ENCODE measurements at regions not wholly inside any gene's neighbourhood (a gene's known extent, or its start where the extent isn't known, plus 50 kb on each side); places are given as distances from the start of the nearest gene placed in this dataset.

DNA sequence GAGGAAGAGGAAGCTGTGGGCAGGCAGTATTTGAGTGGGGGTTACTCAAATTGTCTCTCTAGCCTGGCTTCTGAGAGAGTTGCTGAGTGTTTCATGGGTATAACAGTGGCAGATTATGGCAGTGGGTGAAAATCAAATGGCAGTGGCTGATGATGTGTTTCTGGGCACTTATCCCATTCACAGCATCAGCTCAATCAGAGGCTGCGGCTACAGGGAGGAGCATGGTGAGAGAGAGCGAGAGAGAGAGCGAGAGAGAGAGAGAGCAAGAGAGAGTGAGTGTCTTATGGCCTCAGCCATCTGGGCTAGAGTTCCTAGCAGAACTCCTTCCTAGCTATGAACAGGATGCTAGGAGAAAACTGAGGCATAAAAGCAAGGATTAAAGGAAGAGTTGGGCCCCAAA lies 178.9 kb downstream of the OLFM4 start:
- no peak for DNase-seq

DNA sequence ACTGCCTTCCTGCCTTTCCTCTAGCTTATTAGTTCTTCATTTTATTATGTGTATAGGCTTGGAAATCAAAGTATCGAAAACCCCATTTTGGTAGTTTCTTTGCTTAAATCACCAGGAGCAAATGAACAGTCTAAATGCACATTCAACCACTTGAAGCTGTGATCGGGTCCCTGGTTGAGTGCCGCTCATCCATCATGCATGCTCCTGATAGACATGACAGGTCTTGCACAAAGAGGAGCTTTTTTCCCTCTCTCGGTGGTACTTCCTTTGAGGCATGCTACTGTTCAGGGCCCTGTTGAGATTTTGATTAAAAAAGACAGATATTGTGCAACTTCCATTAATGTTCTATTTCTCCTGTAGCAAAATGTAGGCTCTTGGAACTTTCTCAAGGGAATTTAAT lies 185.8 kb downstream of the OLFM4 start:
- DNase-seq, result no peak

DNA sequence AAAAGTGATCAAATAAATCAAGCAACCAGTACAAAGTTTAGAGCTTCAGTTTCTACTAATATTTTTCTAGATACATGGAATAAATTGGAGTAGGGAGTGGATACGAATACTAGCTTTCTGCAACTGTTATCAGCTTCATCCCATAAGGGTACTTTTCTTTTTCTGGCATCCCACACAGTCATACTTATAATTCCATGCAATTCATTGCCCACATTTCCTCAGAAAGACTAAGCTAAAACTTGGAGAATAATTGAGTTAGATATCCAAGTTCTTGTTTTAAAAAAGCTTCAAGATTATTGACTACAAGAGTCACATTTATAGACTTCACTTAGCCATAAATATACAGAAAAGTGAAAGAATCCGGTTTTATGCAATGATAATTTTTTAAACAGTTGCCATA lies 186.9 kb downstream of the OLFM4 start:
- no peak for DNase-seq

DNA sequence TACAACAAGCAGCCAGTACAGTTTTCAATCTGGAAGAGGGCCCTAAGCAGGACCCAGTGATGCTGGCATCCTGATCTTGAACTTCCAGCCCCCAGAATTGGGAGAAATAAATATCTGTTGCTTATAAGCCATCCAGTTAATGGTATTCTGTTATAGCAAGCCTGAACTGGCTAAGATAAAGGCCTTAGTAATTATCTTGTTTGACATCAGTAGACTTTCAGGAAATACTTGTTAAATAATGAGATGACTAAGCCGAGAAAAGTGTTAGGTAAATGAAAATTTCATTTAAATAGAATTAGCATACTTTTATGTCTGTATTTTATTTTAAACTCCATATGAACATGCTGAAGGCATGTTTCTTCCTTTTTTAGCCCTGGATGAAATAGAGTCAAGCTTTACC lies 188.2 kb downstream of the OLFM4 start:
- DNase-seq, result no peak

DNA sequence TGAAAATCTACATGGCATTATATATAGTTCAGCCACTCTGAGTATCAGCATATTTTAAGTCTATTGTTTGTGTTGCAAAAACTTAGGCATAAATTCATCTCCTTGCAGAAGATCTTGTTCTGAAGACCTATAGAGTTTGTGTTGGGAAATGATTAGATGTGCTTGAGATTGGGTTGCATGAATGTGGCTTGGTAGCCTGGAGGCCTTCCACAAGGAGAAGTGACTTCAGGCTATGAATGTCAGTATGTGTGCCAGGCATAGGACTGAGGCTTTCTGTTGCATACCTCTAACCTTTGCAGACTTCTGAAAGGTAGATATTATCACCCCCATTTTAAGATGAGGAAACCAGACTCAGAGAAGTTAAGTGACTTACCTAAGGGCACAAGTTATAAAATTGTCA lies 188.6 kb downstream of the OLFM4 start:
- no peak for DNase-seq

DNA sequence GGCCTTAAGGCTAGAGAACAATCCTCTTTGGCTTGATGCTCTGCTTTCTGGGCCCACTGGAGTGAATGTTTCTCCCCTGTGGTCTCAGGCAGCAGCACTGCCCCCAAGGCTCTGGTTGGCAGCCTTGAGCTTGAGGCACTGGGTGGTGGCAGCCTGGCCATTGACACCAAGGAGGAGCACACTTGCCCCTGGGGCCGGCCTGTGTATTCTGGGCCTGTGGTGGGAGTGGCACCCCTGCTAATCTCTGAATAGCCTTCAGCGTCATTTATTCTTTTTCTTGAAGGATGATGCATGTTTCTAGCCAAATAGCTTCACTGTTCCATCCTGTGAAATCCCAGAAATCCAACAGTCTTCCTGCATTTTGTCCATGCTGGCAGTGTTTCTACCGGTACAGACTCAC lies 191.4 kb downstream of the OLFM4 start:
- no peak for DNase-seq

DNA sequence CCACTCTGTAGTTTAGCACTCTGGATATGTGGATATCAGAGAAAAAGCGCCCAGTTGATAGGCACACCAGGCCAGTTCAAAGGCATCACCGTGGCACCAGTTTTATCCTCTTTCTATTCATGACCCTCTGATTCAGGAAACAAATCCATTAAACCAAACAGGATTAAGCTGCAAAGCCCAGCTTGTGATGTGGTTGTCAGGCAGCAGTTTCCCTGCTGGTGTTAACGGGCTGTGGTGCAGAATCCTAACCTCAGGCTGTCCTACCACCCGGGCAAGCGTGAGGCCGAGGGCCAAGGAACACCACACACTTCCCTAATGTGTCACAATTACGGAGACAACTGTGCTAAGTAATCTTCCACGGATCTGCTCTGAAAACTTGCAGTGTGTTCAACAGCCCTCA lies 209.1 kb downstream of the OLFM4 start:
- no peak for DNase-seq

DNA sequence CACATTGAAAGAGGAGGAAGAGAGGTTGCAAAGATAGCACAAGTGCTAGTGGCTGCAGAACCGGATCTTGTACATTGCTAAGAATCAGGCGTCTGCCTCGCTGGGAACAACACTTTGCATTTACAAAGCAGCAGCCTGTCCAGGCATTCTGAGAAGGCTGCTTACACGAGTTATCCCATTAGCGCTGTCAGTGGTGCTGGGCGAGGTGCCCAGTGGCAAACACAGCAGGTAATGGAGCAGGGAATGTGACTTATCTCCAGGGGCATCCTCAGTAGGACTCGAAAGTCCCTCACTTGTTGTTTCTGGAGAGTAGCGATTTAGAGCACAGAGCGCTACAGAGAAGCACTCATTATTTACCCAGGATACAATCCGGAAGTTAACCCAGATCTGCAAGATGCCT lies 209.6 kb downstream of the OLFM4 start:
- DNase-seq, result peak; percentile 36

DNA sequence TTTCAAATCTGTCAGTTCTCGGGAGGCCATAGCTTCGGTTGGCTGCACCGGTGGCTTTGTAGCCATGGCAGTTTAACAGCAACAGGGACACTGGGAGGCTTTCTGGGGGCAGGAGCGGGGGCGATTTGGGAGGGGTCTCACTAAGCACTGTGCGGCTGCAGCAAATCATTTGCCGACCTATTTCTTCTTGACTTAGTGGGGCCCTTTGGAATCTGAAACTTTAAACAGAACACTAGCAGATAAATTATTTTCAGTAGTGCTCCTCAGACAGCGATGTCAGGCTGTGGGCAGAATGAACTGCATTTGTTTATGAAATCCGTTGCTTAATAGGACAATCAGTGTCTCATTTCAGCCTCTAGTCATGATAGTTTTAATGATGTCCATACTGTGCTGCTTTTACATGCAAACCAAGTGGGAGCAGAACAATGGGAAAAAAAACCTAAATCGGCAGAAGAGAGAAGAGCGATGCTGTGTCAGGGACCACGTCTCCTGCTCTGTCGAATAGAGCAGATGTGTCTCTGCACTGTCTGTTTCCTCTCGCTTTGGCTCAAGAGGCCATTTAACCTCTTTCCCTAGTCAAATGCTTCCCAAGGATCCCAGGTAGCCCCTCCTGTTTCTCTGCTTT lies 211.9 kb downstream of the OLFM4 start:
- no peak for DNase-seq

DNA sequence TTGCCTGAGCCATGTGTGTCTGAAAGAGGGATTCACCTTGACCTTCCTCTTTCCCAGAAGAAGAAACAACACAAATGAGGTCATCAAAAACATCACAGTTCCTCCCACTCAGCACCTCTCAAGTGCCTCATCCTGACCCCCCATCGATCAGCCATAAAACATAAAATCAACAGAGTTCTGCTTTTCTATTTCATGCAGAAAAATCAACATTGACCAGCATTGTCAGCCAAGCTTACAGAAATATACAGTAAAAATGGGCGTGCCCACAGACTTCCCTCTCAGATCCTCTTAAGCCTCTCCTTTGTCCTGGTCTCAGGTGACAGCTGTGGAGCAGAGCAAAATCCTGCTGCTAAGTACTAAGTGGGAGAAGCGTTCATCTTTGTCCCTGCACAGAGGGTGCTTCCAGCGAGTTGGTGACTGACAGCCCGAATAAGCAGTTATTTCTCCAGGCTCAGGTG lies 213.3 kb downstream of the OLFM4 start:
- peak; percentile 63 for DNase-seq

DNA sequence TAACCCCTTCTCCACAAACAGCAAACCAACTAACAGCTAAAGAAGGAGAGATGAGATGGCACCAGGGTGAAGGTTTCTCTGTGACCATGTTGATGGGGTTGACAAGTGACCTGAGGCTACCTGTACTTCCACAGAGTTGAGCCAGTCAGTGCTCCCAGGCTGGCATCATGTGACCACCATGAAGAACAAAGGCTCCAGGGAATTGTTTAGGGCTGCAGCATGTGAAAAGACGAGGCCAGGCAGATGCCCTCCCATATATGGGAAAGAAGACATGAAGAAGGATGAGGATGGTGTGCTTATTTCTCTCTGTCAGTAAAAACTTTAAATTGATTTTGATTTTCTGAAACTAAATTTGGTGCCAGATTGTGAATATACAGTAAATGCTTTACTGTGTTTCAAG lies 220.6 kb downstream of the OLFM4 start:
- no peak for DNase-seq

DNA sequence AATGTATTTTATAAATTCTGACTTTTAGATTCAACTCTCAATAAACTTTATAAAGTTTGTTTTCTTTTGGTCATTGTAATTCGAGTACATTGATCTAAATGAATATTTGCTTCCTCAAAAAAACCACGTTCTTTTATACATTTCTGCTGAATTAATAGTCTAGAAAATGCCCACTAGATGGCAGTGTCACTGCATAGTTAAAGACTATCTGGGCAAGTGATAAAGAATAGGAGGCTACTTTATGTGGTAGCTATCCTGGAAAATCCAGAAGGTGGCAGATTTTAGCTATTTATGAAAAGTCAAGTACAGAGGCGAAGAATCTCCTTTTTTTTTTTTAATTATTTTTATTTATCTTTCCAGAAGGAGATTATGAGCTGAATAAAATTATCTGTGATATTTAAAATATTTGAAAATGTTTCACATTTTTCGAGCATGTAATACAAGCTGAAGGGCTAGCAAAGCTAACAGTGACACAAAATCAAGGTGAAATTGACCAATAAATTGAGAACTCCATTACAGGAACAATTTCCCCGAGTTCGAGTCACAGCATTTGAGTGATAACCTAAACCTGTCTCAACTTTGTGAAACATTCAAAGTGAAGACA lies 221.8 kb downstream of the OLFM4 start:
- peak; percentile 50 for DNase-seq

DNA sequence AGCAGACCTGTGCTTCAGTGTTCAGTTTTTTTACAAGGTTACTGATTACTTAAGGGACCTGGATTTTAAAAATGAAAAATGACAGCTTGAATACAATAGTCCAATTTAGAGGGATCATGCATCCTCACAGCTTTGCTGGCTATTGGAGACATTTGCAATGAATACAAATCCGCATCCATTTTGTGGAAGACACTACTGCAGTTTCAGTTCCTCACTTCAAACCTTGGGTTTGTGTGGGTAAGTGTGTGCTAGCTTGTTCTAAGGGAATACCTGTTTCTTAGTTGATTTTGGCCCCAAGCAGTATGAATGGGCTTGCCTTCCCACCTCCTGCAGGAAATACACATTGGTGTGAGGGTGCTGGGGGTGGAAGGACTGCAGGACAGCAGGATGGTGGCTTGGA lies 222.4 kb downstream of the OLFM4 start:
- DNase-seq, result no peak

DNA sequence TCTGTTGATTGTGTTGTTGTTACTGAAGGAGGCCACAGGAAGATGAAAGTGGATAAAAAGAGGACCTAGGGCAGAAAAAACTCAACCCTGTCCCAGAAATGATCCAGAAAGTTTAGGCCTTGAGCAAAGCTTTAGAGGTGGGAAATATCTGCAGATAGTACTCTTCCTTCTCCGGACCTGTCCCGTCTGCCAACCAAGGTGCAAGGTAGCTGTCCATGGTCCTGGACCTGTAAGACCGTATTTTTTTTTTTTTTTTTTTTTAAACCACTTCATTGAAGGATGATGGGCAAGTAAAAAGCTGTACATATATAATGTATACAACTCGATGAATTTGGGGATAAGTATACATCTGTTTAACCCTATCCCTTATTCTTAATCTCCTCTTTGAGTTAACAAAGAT lies 225.9 kb downstream of the OLFM4 start:
- DNase-seq, result no peak

DNA sequence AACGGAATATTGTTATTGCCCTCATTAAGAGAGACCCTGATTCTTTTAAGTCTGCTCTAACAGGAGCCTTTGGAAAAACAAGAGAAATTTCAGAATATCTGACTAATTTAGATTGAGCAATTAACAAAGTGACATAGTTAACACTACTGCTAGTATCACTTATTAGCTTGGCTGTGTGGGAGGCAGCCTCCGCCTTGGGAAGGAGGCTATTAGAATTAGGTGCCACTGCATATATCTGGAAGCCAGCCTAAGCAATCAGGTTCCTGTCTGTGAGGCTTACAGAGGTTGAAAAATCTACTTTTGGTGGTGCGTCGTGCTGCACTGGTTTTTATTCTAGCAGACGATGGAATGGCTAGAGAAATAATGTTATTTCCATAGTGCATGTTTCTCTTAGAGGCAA lies 227.2 kb downstream of the OLFM4 start:
- DNase-seq, result no peak

DNA sequence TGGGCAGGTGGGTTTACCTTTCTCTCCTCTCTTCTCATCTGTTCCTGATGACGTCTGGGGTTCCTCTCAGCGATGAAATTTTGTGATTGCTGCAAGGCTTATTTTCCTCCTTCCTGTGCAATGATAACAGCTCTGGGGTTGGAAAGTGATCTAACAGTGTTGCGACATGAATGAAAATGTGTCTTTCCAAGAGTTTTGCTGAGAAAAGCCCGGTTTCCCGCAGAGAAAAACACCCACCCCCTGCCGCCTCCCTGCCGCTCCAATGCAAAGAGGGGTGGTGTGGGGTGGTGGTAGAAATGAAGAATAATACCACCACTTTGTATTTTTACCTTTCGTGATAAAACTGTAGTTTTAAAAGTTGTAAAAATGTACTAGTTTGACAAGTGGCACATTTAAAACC lies 232.0 kb downstream of the OLFM4 start:
- DNase-seq, result no peak

DNA sequence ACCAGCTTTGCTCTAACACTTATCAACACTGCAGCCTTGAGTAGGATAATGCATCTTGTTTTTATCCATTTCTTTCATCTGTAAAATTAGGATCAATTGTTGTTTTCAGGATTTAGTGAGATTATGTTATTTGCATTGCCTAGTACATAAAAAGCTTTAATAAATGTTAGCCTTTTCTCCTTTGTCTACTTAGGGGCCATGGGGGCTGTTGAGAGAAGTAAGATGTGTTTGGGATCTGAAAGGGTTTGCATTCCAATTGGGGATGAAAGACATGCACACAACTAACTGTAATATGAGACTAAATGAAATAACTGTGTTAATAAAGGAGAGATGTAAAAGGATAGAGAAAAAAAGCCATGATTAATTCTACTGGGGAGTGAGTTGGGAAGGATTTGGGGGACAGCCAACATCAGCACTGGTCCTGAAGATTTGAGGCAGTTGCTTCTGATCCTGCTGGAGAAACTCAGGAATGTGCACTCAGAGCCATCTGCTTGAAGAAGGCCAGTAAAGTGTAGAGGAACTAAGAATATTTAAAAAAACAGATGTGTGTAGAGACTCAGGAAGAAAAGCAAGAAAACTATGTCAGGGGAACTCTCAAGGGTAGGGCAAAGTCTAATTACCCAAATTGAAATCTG lies 236.3 kb downstream of the OLFM4 start:
- DNase-seq, result no peak

DNA sequence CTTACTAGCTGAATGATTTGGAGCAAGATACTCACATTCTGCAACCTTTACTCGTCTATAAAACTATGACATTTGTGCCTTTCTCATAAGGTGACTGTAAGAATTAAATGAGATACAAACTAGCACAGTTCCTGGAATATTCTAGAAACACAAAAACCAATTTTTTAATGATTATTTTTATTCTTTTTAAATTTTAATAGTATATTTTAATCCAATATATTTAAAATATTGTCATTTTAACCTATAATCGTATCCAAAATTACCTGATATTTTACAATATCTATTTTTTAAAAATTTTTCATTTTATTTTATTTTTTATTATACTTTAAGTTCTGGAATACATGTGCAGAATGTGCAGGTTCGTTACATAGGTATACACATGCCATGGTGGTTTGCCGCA lies 238.1 kb downstream of the OLFM4 start:
- DNase-seq, result no peak

DNA sequence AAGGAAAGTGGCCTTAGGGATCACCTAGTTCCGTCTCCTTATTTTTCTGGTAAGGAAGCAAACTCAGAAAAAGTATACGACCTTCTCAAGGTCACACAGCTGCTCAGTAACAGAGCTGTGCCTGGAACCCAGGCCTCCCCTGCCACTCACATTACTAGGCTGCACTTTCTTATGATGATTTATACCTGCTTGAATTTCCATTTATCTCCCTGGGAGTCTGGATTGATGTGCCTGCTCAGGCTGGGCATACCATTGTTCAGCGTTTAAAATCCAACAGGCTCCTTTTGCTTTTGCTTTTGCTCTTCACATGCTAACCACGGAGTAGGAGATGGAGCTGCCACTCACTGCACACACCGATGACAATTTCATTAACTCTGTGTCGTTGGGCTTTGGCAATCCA lies 241.0 kb downstream of the OLFM4 start:
- no peak for DNase-seq

DNA sequence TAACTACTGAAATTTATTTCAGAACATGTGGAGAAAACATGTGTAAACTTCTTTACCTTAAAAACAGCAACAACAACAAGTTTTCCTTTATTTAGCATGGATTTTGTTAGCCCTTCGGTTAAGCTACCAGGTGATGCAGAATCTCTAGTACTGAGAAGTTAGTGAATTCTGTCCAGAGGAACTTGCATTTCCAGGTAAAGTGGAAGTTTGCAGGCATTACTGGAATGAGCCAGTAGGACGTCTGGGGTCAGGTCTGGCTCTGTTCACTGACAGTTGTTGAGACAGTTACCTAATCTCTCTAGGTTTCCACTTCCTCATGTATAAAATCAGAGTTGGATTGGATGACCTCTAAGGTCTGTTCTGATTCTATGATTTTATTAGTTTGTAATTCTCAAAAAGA lies 244.3 kb downstream of the OLFM4 start:
- DNase-seq, result no peak

DNA sequence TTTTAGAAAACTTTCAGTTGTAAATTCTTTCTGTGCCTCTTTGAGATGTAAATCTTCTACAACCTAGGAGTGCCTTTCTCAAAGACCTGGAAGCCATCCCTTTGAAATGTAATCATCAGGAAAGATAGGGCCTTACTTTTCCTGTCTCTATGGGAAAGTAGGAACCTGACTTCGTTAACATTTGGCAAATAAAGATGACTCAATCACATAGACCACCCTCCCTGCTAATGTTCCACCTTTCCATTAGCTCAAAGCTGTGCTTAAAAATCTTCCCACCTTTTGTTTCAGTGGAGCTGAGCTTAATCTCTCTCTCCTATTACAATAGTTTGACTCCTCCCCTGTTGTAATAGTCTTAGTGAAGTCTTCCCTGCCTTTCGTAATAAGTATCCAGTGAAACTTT lies 247.7 kb downstream of the OLFM4 start:
- no peak for DNase-seq

DNA sequence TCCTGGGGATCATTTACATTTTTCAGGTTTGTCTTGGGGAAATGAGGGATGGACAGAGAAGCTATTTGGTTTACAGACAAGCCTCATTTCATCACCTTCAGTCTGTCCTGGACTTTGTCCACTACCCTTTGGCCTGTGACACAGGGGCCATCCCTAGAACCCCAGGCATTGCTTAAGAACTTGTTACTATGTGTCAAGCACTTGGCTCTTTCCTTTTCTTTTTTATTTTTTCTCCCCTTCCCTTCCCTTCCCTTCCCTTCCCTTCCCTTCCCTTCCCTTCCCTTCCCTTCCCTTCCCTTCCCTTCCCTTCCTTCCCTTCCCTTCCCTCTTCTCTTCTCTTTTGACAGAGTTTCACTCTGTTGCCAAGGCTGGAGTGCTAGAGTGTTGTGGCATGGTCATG lies 253.1 kb downstream of the OLFM4 start:
- DNase-seq, result no peak

DNA sequence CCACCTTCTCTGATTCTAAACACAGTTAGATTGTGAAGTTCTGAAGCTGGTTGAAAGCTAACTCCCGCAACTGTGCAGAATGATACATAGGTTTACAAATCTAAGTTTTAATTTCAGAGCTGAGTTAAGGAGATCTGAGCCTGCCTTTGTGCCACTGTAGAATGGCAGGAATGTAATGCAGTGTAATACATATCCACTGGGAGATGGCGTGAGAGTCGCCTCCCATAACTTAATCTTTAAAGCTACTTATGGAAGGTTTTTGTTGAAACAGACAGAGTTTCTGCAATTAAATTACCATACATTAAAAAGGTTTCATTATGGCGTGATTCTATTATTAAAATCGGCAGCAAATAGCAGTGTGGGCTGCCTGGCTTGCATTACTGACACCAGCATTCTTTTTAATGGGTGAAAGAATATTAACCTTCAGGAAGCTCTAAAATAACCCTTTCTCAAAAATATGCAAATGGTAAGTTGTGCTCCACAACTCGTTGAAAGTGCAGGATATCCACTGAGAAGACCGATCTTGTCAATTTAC lies 257.4 kb downstream of the OLFM4 start:
- no peak for DNase-seq

DNA sequence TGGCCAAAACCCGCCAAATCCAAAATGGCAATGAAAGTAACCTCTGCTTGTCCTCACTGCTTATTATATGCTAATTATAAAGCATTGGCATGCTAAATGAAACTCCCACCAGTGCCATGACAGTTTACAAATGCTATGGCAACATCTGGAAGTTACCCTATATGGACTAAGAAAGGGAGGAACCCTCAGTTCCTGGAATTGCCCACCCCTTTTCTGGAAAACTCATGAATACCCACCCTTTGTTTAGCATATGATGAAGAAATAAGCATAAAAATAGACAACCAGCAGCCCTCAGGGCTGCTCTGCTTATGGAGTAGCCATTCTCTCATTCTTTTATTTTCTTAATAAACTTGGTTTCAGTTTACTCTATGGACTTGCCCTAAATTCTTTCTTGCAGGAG lies 269.8 kb downstream of the OLFM4 start:
- DNase-seq, result no peak

DNA sequence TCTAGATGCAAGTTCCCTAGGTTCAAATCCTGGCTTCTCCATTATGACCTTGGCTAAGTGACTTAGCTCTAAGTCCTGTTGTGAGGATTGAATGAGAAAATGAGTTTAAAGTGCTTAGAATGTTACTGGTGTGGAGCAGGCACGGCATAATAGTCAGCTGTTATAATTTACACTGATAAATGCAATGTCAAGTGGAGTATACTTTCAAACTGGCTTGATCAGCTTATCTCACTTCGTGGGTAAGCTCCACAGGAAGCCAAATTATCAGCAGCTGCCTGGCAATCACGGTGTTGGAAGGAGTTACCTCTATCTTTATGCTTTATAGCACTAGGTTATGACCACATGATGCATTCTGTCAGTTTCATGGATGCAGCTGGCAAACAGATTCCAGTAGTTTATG lies 272.8 kb downstream of the OLFM4 start:
- DNase-seq, result no peak

Data from DMS79 (cell line).